SK-N-SH treated with all-trans-retinoic acid at 6 μM for 48 hours (cell line): ENCODE measurements at regions not wholly inside any gene's neighbourhood (a gene's known extent, or its start where the extent isn't known, plus 50 kb on each side); places are given as distances from the start of the nearest gene placed in this dataset.

Experiments
- ARNTL ChIP-seq: fragments of 450-650 bp; formaldehyde crosslinking; IDR thresholded peaks from 2 replicates; pipeline ENCODE4 v1.5.0; 2020; ENCODE audit warnings: low read depth, mild to moderate bottlenecking, moderate library complexity, borderline replicate concordance
- CREB5 ChIP-seq: fragments of 250-450 bp; sonication (Bioruptor Pico); IDR thresholded peaks from 2 replicates; pipeline ENCODE4 v1.5.1; 2020; ENCODE audit warnings: low read depth, mild to moderate bottlenecking, moderate library complexity
- OSR1 ChIP-seq: fragments of 250-450 bp; sonication (Bioruptor Pico); IDR thresholded peaks from 2 replicates; pipeline ENCODE4 v1.8.0; 2022; ENCODE audit warnings: moderate library complexity, mild to moderate bottlenecking, inconsistent platforms
- RARB ChIP-seq: fragments of 250-450 bp; sonication (Bioruptor Pico); IDR thresholded peaks from 2 replicates; pipeline ENCODE4 v1.8.0; 2021; ENCODE audit warnings: mild to moderate bottlenecking, moderate library complexity
- SNAI2 ChIP-seq: fragments of 250-450 bp; sonication (Bioruptor Pico); IDR thresholded peaks from 2 replicates; pipeline ENCODE4 v1.5.0; 2020; ENCODE audit warnings: mild to moderate bottlenecking, moderate library complexity
- ZC3H10 ChIP-seq: fragments of 250-450 bp; sonication (Bioruptor Pico); IDR thresholded peaks from 2 replicates; pipeline ENCODE4 v1.5.1; 2021; ENCODE audit warnings: mild to moderate bottlenecking, moderate library complexity
- ZFP30 ChIP-seq: fragments of 450-650 bp; formaldehyde crosslinking; IDR thresholded peaks from 2 replicates; pipeline ENCODE4 v1.5.0; 2022; ENCODE audit warnings: mild to moderate bottlenecking, moderate library complexity
- ZNF8 ChIP-seq: fragments of 450-650 bp; formaldehyde crosslinking; IDR thresholded peaks from 2 replicates; pipeline ENCODE4 v1.5.0; 2020; ENCODE audit warnings: mild to moderate bottlenecking, moderate library complexity
- TF ChIP-seq, protein P1 (sequence below): fragments of 250-450 bp; sonication (Bioruptor Pico); IDR thresholded peaks from 2 replicates; pipeline ENCODE4 v1.8.0; 2020; ENCODE audit warnings: mild to moderate bottlenecking, moderate library complexity, borderline replicate concordance

DNA sequence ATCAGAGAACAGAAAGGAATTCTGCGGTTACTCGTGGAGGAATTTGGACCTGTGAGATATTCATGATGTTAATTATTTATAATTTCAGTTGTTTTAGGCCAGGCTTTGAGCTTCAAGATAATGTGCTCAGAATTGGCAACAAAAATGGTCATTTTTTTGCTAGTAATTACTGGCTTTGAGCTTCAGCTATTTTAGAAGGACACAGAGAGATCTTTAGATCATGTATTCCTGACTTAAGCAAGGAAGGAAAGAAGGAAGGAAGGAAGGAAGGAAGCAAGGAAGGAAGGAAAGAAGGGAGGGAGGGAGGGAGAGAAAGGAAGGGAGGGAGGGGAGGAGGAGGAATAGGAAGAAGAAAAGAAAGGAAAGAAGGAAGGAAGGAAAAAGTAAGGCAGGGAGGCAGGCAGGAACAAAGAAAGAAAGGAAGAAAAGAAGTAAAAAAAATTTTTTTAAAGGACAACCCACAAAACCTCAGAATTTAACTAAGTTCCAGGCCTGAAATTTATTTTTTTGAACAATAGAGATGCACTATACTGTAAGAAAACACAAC, 277.9 kb upstream of the KLF3 start:
- TF ChIP-seq, protein P1, sequence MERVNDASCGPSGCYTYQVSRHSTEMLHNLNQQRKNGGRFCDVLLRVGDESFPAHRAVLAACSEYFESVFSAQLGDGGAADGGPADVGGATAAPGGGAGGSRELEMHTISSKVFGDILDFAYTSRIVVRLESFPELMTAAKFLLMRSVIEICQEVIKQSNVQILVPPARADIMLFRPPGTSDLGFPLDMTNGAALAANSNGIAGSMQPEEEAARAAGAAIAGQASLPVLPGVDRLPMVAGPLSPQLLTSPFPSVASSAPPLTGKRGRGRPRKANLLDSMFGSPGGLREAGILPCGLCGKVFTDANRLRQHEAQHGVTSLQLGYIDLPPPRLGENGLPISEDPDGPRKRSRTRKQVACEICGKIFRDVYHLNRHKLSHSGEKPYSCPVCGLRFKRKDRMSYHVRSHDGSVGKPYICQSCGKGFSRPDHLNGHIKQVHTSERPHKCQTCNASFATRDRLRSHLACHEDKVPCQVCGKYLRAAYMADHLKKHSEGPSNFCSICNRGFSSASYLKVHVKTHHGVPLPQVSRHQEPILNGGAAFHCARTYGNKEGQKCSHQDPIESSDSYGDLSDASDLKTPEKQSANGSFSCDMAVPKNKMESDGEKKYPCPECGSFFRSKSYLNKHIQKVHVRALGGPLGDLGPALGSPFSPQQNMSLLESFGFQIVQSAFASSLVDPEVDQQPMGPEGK (CRISPR knock-in tag): no peak
- TF ChIP-seq ARNTL (CRISPR knock-in tag) (no peak), RARB (no peak), ZNF8 (CRISPR knock-in tag) (no peak), ZC3H10 (CRISPR knock-in tag) (no peak), CREB5 (CRISPR knock-in tag) (no peak), SNAI2 (CRISPR knock-in tag) (no peak), OSR1 (CRISPR knock-in tag) (no peak), ZFP30 (CRISPR knock-in tag) (no peak)
